NCI-H146 treated with DMSO at 0.1 percent for 48 hours (cell line): ENCODE measurements at regions not wholly inside any gene's neighbourhood (a gene's known extent, or its start where the extent isn't known, plus 50 kb on each side); places are given as distances from the start of the nearest gene placed in this dataset.

ENCODE experiments used
- DNase-seq: peaks from one replicate; lab custom pipeline; 2025; ENCODE audit not compliant: unreplicated experiment; lab: John Stamatoyannopoulos, UW

- no peak for DNase-seq
Observed at GRCh38 chr5:109533751-109534272, 124.0 kb upstream of the PJA2 start.

- DNase-seq = no peak
Observed at GRCh38 chr5:109532773-109533364, 123.1 kb upstream of the PJA2 start.

GRCh38 chr5:109531262-109531661, 121.5 kb upstream of the PJA2 start:
- DNase-seq = no peak

GRCh38 chr5:109529987-109530386, 120.2 kb upstream of the PJA2 start:
- no peak for DNase-seq

GRCh38 chr5:109529520-109529919, 119.7 kb upstream of the PJA2 start:
- no peak for DNase-seq

GRCh38 chr5:109524555-109524954, 114.8 kb upstream of the PJA2 start:
- DNase-seq = no peak

GRCh38 chr5:109524026-109524425, 114.3 kb upstream of the PJA2 start:
- no peak for DNase-seq

GRCh38 chr5:109522404-109522803, 112.6 kb upstream of the PJA2 start:
- DNase-seq = no peak

GRCh38 chr5:109519416-109519815, 109.6 kb upstream of the PJA2 start:
- no peak for DNase-seq

- DNase-seq = no peak
Observed at GRCh38 chr5:109516390-109516789, 106.6 kb upstream of the PJA2 start.

- no peak for DNase-seq
Observed at GRCh38 chr5:109511980-109512734, 102.4 kb upstream of the PJA2 start.

- no peak for DNase-seq
Observed at GRCh38 chr5:109506556-109506955, 96.8 kb upstream of the PJA2 start.

- no peak for DNase-seq
Observed at GRCh38 chr5:109496112-109496511, 86.3 kb upstream of the PJA2 start.

GRCh38 chr5:109487753-109488420, 78.1 kb upstream of the PJA2 start:
- no peak for DNase-seq

GRCh38 chr5:109486200-109486804, 76.5 kb upstream of the PJA2 start:
- no peak for DNase-seq

- peak; percentile 22 for DNase-seq
Observed at GRCh38 chr5:109485030-109485429, 75.3 kb upstream of the PJA2 start.

- DNase-seq = no peak
Observed at GRCh38 chr5:109484597-109484996, 74.8 kb upstream of the PJA2 start.

- DNase-seq = no peak
Observed at GRCh38 chr5:109483395-109483971, 73.7 kb upstream of the PJA2 start.

GRCh38 chr5:109482748-109483147, 73.0 kb upstream of the PJA2 start:
- DNase-seq = no peak

GRCh38 chr5:109479260-109479860, 69.6 kb upstream of the PJA2 start:
- no peak for DNase-seq

GRCh38 chr5:109478830-109479229, 69.1 kb upstream of the PJA2 start:
- no peak for DNase-seq
